Trophoblast cell (in vitro differentiated cells and primary cell): ENCODE measurements at regions not wholly inside any gene's neighbourhood (a gene's known extent, or its start where the extent isn't known, plus 50 kb on each side); places are given as distances from the start of the nearest gene placed in this dataset.

Experiments used
- DNase-seq, 2 donors: peaks; one replicate each; pipeline ENCODE4 v3.0.0-alpha.2; 2016
- H2AFZ ChIP-seq: 2 replicates; pipeline ENCODE4 v1.6.1; 2013; ENCODE audit warnings: low read length, moderate library complexity, mild to moderate bottlenecking; ENCODE audit not compliant: insufficient read depth, poor library complexity
- H2AK5ac ChIP-seq: 2 replicates; pipeline ENCODE4 v1.6.1; 2013; ENCODE audit warnings: mild to moderate bottlenecking, low read length
- H2BK120ac ChIP-seq: 2 replicates; pipeline ENCODE4 v1.6.1; 2013; ENCODE audit warnings: low read length, mild to moderate bottlenecking, moderate library complexity; ENCODE audit not compliant: insufficient read depth, poor library complexity
- H2BK12ac ChIP-seq: 2 replicates; pipeline ENCODE4 v1.6.1; 2013; ENCODE audit warnings: mild to moderate bottlenecking, low read length, moderate library complexity
- H2BK5ac ChIP-seq: 2 replicates; pipeline ENCODE4 v1.6.1; 2013; ENCODE audit warnings: low read length, low read depth, moderate library complexity, mild to moderate bottlenecking; ENCODE audit not compliant: poor library complexity
- H3K14ac ChIP-seq: 2 replicates; pipeline ENCODE4 v1.6.1; 2013; ENCODE audit warnings: mild to moderate bottlenecking, low read length
- H3K18ac ChIP-seq: 2 replicates; pipeline ENCODE4 v1.6.1; 2013; ENCODE audit warnings: mild to moderate bottlenecking, low read length
- H3K23ac ChIP-seq: 2 replicates; pipeline ENCODE4 v1.6.1; 2013; ENCODE audit warnings: low read length
- H3K27ac ChIP-seq: 2 replicates; pipeline ENCODE4 v1.5.1; 2013; ENCODE audit warnings: low read depth, mild to moderate bottlenecking, inconsistent platforms, low read length, moderate library complexity
- H3K27me3 ChIP-seq: 2 replicates; pipeline ENCODE4 v1.6.1; 2013; ENCODE audit warnings: inconsistent platforms, mild to moderate bottlenecking, low read length, moderate library complexity; ENCODE audit not compliant: insufficient read depth
- H3K36me3 ChIP-seq, 2 experiments: 1 replicate in 1 of 2; 2 replicates in 1 of 2; pipeline ENCODE4 v1.6.1; 2013; ENCODE audit warnings: low read length in 2 of 2, mild to moderate bottlenecking in 2 of 2, moderate library complexity in 1 of 2; ENCODE audit not compliant: insufficient read depth in 2 of 2, control insufficient read depth in 1 of 2
- H3K4ac ChIP-seq: 2 replicates; pipeline ENCODE4 v1.6.1; 2013; ENCODE audit warnings: low read depth, mild to moderate bottlenecking, low read length, moderate library complexity
- H3K4me1 ChIP-seq, 2 experiments: 1 replicate in 1 of 2; 2 replicates in 1 of 2; pipeline ENCODE4 v1.6.1; 2013; ENCODE audit warnings: low read length in 2 of 2, mild to moderate bottlenecking in 2 of 2, moderate library complexity in 1 of 2; ENCODE audit not compliant: insufficient read depth in 2 of 2, control insufficient read depth in 1 of 2
- H3K4me2 ChIP-seq: 2 replicates; pipeline ENCODE4 v1.6.1; 2013; ENCODE audit warnings: inconsistent platforms, mild to moderate bottlenecking, low read length, moderate library complexity
- H3K4me3 ChIP-seq: 2 replicates; pipeline ENCODE4 v1.5.1; 2013; ENCODE audit warnings: mild to moderate bottlenecking, low read depth, low read length, inconsistent platforms
- H3K79me1 ChIP-seq: one replicate; pipeline ENCODE4 v1.6.1; 2013; ENCODE audit warnings: low read length
- H3K79me2 ChIP-seq: 2 replicates; pipeline ENCODE4 v1.6.1; 2013; ENCODE audit warnings: low read length, mild to moderate bottlenecking; ENCODE audit not compliant: control insufficient read depth, insufficient read depth, poor library complexity
- H3K9ac ChIP-seq: 2 replicates; pipeline ENCODE4 v1.6.1; 2013; ENCODE audit warnings: mild to moderate bottlenecking, low read length
- H3K9me3 ChIP-seq: 2 replicates; pipeline ENCODE4 v1.6.1; 2013; ENCODE audit warnings: low read depth, mild to moderate bottlenecking, control low read depth, inconsistent platforms, low read length; ENCODE audit not compliant: insufficient read depth
- H4K12ac ChIP-seq: 2 replicates; pipeline ENCODE4 v1.6.1; 2013; ENCODE audit warnings: low read depth, mild to moderate bottlenecking, low read length, moderate library complexity
- H4K8ac ChIP-seq: 2 replicates; pipeline ENCODE4 v1.6.1; 2013; ENCODE audit warnings: low read depth, mild to moderate bottlenecking, low read length, moderate library complexity
- H4K91ac ChIP-seq: one replicate; pipeline ENCODE4 v1.6.1; 2013; ENCODE audit warnings: low read depth, mild to moderate bottlenecking, low read length, moderate library complexity
- WGBS: extraction: QIAGEN DNeasy Blood & Tissue Kit; methylation state at CpG from one replicate; pipeline ENCODE4 v1.1.7; 2013; ENCODE audit warnings: missing lambda C conversion rate; ENCODE audit not compliant: insufficient read length, insufficient coverage; ENCODE audit errors: extremely low coverage; 5-methylcytosine and 5-hydroxymethylcytosine counted together

DNA sequence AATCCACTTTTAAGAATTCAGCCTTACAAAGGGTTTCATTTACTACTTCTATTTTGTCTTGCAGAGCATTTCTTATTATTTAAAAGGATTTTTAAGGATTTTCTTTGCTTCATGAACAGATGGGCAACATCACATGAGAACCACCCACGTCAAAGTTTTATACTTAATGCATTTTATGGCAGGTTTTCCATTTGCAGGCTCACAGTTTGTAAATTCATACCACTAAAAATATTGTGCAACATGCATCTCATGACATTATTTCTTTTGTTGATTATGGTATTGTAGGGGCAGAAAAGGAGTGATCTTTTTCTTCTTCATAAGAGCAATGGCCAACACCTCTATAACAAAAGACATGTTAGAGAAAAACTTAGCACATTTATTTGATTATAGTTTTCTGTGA lies 554.0 kb upstream of the SPRY2 start:
- no peak overlapping the region for H2AFZ ChIP-seq
- H3K14ac ChIP-seq: no peak overlapping the region
- no peak overlapping the region for H3K27ac ChIP-seq
- no peak overlapping the region for H2BK120ac ChIP-seq
- no peak overlapping the region for H3K4ac ChIP-seq
- no peak overlapping the region for H4K8ac ChIP-seq
- H4K91ac ChIP-seq: no peak overlapping the region
- no peak overlapping the region for H3K9ac ChIP-seq
- H2BK12ac ChIP-seq: no peak overlapping the region
- no peaks in the 10 kb centered on the region for H3K9me3 ChIP-seq
- H2AK5ac ChIP-seq: no peak overlapping the region
- DNase-seq: no peak
- no CpG with 5 or more reads among the region's 1 CpG for WGBS
- no peaks in the 10 kb centered on the region for H3K79me2 ChIP-seq
- H4K12ac ChIP-seq: no peak overlapping the region
- no peaks in the 10 kb centered on the region for H3K79me1 ChIP-seq
- H3K4me1 ChIP-seq: no peaks in the 10 kb centered on the region
- H3K4me2 ChIP-seq: no peak overlapping the region
- no peaks in the 10 kb centered on the region for H3K27me3 ChIP-seq
- H3K23ac ChIP-seq: no peak overlapping the region
- H3K18ac ChIP-seq: no peak overlapping the region
- H3K36me3 ChIP-seq: no peaks in the 10 kb centered on the region
- no peak overlapping the region for H2BK5ac ChIP-seq
- no peak overlapping the region for H3K4me3 ChIP-seq

DNA sequence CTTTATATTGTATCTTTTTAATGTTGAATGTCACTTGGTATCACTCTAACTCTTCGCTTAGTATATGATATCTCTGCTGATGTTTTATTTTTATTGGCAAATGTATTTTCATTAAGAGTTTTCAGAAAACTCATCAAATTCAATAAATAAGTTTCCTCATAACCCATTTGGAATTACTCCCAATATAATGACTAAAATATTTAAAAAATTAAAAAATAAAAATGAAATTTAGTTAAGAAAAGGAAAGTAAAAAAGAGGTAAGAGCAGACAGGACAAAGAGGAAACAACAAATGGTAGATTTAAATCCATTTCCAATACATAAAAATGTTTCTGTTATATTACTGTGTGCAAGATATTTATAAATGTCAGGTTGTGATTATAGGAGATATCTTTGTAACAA lies 548.9 kb upstream of the SPRY2 start:
- no peaks in the 10 kb centered on the region for H3K4me1 ChIP-seq
- H3K14ac ChIP-seq: no peak overlapping the region
- no peak overlapping the region for H3K23ac ChIP-seq
- no peak overlapping the region for H4K8ac ChIP-seq
- H3K4me3 ChIP-seq: no peak overlapping the region
- no peaks in the 10 kb centered on the region for H3K9me3 ChIP-seq
- H4K12ac ChIP-seq: no peak overlapping the region
- no peak overlapping the region for H4K91ac ChIP-seq
- H2BK120ac ChIP-seq: no peak overlapping the region
- H3K4ac ChIP-seq: no peak overlapping the region
- no peak overlapping the region for H3K27ac ChIP-seq
- no peak overlapping the region for H2BK12ac ChIP-seq
- H3K79me2 ChIP-seq: no peaks in the 10 kb centered on the region
- no peak for DNase-seq
- H3K4me2 ChIP-seq: no peak overlapping the region
- WGBS: no CpG with 5 or more reads among the region's 1 CpG
- no peaks in the 10 kb centered on the region for H3K36me3 ChIP-seq
- no peak overlapping the region for H3K18ac ChIP-seq
- H3K79me1 ChIP-seq: no peaks in the 10 kb centered on the region
- H3K27me3 ChIP-seq: no peaks in the 10 kb centered on the region
- H2AK5ac ChIP-seq: no peak overlapping the region
- H3K9ac ChIP-seq: no peak overlapping the region
- no peak overlapping the region for H2BK5ac ChIP-seq
- no peak overlapping the region for H2AFZ ChIP-seq

DNA sequence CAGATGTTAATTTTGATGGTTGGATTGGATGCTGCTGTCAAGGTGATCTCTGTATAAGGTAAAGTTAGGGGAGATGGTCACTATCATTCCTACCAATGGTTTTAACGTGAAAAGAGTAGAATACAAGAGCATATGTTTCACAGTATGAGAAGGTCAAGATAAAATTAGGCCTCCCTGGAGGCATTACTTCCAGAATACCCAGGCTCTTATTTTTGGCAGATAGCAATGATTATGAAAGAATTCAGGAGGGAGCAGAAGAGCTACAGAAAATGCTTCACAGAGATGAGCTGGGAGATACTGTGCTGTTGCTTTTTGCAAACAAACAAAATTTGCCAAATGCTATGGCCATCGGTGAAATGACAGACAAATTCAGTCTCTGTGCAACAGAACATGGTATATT lies 547.5 kb upstream of the SPRY2 start:
- no peak overlapping the region for H3K18ac ChIP-seq
- no peak overlapping the region for H4K12ac ChIP-seq
- no peaks in the 10 kb centered on the region for H3K36me3 ChIP-seq
- H3K9ac ChIP-seq: no peak overlapping the region
- no peaks in the 10 kb centered on the region for H3K79me1 ChIP-seq
- no peak overlapping the region for H3K4me3 ChIP-seq
- H2BK120ac ChIP-seq: no peak overlapping the region
- H3K23ac ChIP-seq: no peak overlapping the region
- H3K4me2 ChIP-seq: no peak overlapping the region
- no peak overlapping the region for H4K91ac ChIP-seq
- no peak for DNase-seq
- H3K9me3 ChIP-seq: no peaks in the 10 kb centered on the region
- no peaks in the 10 kb centered on the region for H3K27me3 ChIP-seq
- H2AK5ac ChIP-seq: no peak overlapping the region
- no peak overlapping the region for H2BK12ac ChIP-seq
- no peak overlapping the region for H2BK5ac ChIP-seq
- no peak overlapping the region for H4K8ac ChIP-seq
- no peak overlapping the region for H3K4ac ChIP-seq
- no peak overlapping the region for H3K14ac ChIP-seq
- H3K27ac ChIP-seq: no peak overlapping the region
- H3K4me1 ChIP-seq: no peaks in the 10 kb centered on the region
- WGBS: no CpG with 5 or more reads among the region's 2 CpGs
- H3K79me2 ChIP-seq: no peaks in the 10 kb centered on the region
- H2AFZ ChIP-seq: no peak overlapping the region

DNA sequence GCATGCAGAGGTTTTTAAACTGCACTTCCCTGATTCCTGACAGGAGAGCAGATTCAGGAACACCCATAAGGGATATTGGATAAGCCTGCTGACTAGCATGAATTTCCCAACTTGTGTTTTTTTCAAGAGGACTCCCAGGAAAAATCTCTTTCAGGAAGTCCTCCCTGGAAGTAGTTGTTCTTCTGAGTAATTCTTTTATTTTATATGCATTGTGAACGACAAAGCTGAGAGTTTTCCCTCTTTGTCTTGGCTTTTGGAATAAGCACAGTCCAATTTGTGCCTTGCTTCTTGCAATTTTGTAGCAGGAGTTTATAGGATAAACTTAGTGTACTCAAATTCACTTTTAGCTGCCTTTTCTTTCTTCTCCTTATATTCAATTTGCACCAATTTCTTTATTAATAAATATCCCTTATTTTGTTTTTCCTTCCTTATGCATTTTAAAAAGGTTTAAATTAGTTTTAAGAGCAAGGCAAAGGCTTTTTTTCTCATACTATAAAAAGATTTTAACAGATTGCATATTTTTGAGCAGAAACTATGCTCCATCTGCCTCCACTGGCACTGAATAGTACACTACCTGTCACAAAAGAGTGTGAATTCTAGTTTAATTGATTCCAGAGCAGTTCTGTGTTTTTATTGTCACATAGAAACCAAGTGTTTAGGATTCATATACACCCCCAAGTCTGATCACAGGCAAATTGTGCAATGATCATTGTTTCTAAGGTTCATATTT lies 543.3 kb upstream of the SPRY2 start:
- H2AFZ ChIP-seq: no peak overlapping the region
- no peak overlapping the region for H2BK5ac ChIP-seq
- H3K4me2 ChIP-seq: no peak overlapping the region
- H3K9me3 ChIP-seq: no peaks in the 10 kb centered on the region
- H3K36me3 ChIP-seq: no peaks in the 10 kb centered on the region
- H3K9ac ChIP-seq: no peak overlapping the region
- H3K14ac ChIP-seq: no peak overlapping the region
- H4K91ac ChIP-seq: no peak overlapping the region
- WGBS: no CpG with 5 or more reads among the region's 1 CpG
- H4K8ac ChIP-seq: no peak overlapping the region
- no peaks in the 10 kb centered on the region for H3K79me2 ChIP-seq
- H3K23ac ChIP-seq: no peak overlapping the region
- no peak overlapping the region for H2BK120ac ChIP-seq
- H3K27me3 ChIP-seq: no peaks in the 10 kb centered on the region
- H3K4me3 ChIP-seq: no peak overlapping the region
- no peak overlapping the region for H3K18ac ChIP-seq
- H3K27ac ChIP-seq: no peak overlapping the region
- H3K4ac ChIP-seq: no peak overlapping the region
- no peaks in the 10 kb centered on the region for H3K79me1 ChIP-seq
- no peak overlapping the region for H2BK12ac ChIP-seq
- no peak overlapping the region for H2AK5ac ChIP-seq
- DNase-seq: no peak
- H3K4me1 ChIP-seq: no peaks in the 10 kb centered on the region
- H4K12ac ChIP-seq: no peak overlapping the region
